ENCODE measurements at regions not wholly inside any gene's neighbourhood (a gene's known extent, or its start where the extent isn't known, plus 50 kb on each side); places are given as distances from the start of the nearest gene placed in this dataset.
"Not testable (repeated sequence)": the region's sequence is repeated elsewhere in the genome, so short reads cannot be mapped to it uniquely, and the experiment has no call there.

GRCh38 chr1:30572192-30572591, 151.2 kb downstream of the MATN1 start:
- no peak for DNase-seq (ENCODE audit: low read depth in 1 of 2, low spot score in 1 of 2)

GRCh38 chr1:30571380-30571779, 152.0 kb downstream of the MATN1 start:
- DNase-seq (ENCODE audit: low read depth in 1 of 2, low spot score in 1 of 2): no peak

- DNase-seq (ENCODE audit: low read depth in 1 of 2, low spot score in 1 of 2): no peak
Observed at GRCh38 chr1:30569384-30569783, 154.0 kb downstream of the MATN1 start.

- DNase-seq (ENCODE audit: low read depth in 1 of 2, low spot score in 1 of 2): no peak
Observed at GRCh38 chr1:30562559-30562958, 160.8 kb downstream of the MATN1 start.

- no peak for DNase-seq (ENCODE audit: low read depth in 1 of 2, low spot score in 1 of 2)
Observed at GRCh38 chr1:30551603-30552002, 171.8 kb downstream of the MATN1 start.

GRCh38 chr1:30550365-30551220, 172.8 kb downstream of the MATN1 start:
- no peak for DNase-seq (ENCODE audit: low read depth in 1 of 2, low spot score in 1 of 2)

GRCh38 chr1:30549872-30550271, 173.5 kb downstream of the MATN1 start:
- DNase-seq (ENCODE audit: low read depth in 1 of 2, low spot score in 1 of 2): not testable (repeated sequence)

- no peak for DNase-seq (ENCODE audit: low read depth in 1 of 2, low spot score in 1 of 2)
Observed at GRCh38 chr1:30548294-30548693, 175.1 kb downstream of the MATN1 start.

- not testable (repeated sequence) for DNase-seq (ENCODE audit: low read depth in 1 of 2, low spot score in 1 of 2)
Observed at GRCh38 chr1:30547326-30547725, 176.1 kb downstream of the MATN1 start.

- no peak for DNase-seq (ENCODE audit: low read depth in 1 of 2, low spot score in 1 of 2)
Observed at GRCh38 chr1:30545365-30545764, 178.0 kb downstream of the MATN1 start.

GRCh38 chr1:30541721-30542485, 181.5 kb downstream of the MATN1 start:
- DNase-seq (ENCODE audit: low read depth in 1 of 2, low spot score in 1 of 2): no peak

GRCh38 chr1:30540611-30541192, 182.7 kb downstream of the MATN1 start:
- no peak for DNase-seq (ENCODE audit: low read depth in 1 of 2, low spot score in 1 of 2)

GRCh38 chr1:30539884-30540283, 183.5 kb downstream of the MATN1 start:
- no peak for DNase-seq (ENCODE audit: low read depth in 1 of 2, low spot score in 1 of 2)

GRCh38 chr1:30538993-30539867, 184.2 kb downstream of the MATN1 start:
- no peak for DNase-seq (ENCODE audit: low read depth in 1 of 2, low spot score in 1 of 2)

GRCh38 chr1:30538226-30538992, 185.0 kb downstream of the MATN1 start:
- DNase-seq (ENCODE audit: low read depth in 1 of 2, low spot score in 1 of 2): no peak

GRCh38 chr1:30537279-30537678, 186.1 kb downstream of the MATN1 start:
- DNase-seq (ENCODE audit: low read depth in 1 of 2, low spot score in 1 of 2): no peak

- DNase-seq (ENCODE audit: low read depth in 1 of 2, low spot score in 1 of 2): no peak
Observed at GRCh38 chr1:30536530-30536929, 186.9 kb downstream of the MATN1 start.

GRCh38 chr1:30535595-30536325, 187.6 kb downstream of the MATN1 start:
- DNase-seq (ENCODE audit: low read depth in 1 of 2, low spot score in 1 of 2): no peak

- DNase-seq (ENCODE audit: low read depth in 1 of 2, low spot score in 1 of 2): no peak
Observed at GRCh38 chr1:30534551-30534940, 188.8 kb downstream of the MATN1 start.

All from stimulated activated CD4-positive, alpha-beta T cell treated with anti-CD3 and anti-CD28 coated beads, Interleukin-15, amount 100 ng/mL, for 1 hour (primary cell).